GM19463 (cell line): ENCODE measurements at regions not wholly inside any gene's neighbourhood (a gene's known extent, or its start where the extent isn't known, plus 50 kb on each side); places are given as distances from the start of the nearest gene placed in this dataset.
"Not testable (repeated sequence)": the region's sequence is repeated elsewhere in the genome, so short reads cannot be mapped to it uniquely, and the experiment has no call there.

Experiments used
- ATAC-seq: cut with Tn5 transposase; IDR thresholded peaks from one replicate; pipeline ENCODE4 v1.9.1; 2021; ENCODE audit warnings: mild to moderate bottlenecking, moderate library complexity; ENCODE audit not compliant: unreplicated experiment

- not testable (repeated sequence) for ATAC-seq
Measured at GRCh38 chr12:73002504-73002903, 730.3 kb downstream of the TRHDE start.

DNA sequence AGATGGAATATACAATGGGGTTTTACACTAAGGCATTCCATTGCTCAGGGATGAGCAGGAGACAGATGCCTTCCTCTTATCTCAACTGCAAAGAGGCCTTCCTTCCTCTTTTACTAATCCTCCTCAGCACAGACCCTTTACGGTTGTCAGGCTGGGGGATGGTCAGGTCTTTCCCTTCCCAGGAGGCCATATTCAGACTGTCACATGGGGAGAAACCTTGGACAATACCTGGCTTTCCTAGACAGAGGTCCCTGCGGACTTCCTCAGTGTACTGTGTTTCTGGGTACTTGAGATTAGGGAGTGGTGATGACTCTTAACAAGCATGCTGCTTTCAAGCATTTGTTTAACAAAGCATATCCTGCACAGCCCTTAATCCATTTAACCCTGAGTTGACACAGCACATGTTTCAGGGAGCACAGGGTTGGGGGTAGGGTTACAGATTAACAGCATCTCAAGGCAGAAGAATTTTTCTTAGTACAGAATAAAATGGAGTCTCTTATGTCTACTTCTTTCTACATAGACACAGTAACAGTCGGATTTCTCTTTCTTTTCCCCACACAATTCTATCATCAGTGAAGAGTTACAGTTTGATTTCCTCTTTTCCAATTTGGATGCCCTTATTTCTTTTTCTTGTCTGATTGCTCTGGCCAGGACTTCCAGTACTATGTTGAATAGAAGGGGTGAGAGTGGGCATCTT, 737.1 kb downstream of the TRHDE start:
- not testable (repeated sequence) for ATAC-seq

GRCh38 chr12:73017981-73018380, 745.8 kb downstream of the TRHDE start:
- ATAC-seq: no peak

GRCh38 chr12:73053893-73054292, 781.7 kb downstream of the TRHDE start:
- no peak for ATAC-seq

DNA sequence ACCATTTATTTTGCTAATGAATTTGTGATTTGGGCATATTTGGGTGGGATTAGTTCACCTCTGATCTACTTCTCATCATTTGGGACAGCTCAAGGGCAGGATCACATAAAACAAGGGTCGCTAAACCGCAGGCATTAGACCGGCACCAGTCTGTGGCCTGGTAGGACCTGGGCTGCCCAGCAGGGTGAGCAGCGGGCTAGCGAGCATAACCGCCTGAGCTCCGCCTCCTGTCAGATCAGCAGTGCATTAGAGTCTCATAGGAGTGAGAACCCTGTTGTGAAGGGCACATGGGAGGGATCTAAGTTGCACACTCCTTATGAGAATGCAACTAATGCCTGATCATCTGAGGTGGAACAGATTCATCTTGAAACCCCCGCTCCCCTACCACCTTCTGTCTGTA, 785.3 kb downstream of the TRHDE start:
- no peak for ATAC-seq

DNA sequence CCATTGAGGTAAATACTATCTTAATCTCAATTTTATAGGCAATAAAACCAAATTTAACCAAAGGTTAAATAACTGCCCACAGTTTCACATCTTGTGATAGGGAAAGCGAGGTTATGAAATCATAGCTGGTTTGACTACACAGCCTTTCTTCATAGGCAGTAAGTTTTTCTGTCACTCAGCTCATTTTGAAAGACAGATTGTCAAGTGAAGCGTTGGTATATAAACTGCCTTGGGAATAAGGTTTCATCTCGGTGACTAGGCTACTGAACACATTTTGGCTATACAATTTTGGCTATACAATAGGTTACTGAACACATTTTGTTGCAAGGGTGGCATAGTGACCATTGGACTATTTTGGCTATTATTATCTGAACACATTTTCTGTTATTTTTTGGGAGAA, 793.7 kb downstream of the TRHDE start:
- ATAC-seq: no peak

DNA sequence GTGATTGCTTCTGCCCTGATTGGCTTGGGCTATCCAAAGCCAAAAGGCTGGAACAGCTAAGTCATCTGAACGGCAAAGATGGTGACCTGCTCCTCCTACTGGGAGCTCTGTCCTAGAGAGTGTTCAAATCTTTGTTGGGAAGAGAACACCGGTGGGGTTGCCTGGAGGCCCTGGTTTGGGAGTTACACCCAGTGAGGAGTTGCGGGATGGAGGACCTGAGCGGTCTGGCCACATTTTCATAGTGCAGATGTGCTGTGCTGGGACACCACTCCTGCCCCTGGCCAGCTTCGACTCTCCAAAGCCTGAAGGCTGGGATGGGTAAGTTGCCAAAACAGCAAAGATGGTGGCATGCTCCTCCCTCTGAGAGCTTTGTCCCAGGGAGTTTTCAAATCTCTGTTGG, 795.4 kb downstream of the TRHDE start:
- ATAC-seq: no peak

DNA sequence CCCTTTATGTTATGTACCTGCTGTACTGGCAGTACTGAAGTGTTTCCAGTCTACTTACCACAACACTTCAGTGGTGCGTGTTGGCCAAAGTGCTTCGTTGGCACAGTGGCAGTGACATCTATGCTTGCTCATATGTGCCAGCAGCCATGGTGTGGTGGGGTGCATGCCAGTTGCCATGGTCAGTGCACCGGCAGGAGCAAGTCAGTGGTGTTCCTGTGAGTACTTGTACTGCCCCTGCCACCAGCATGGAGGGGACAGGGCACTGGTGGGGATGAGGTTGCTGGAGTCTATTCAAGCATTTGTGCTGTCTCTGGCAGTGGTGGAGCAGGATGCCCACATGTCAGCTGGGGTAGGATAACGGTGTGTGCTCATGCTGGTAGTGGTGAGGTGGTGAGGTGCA, 800.0 kb downstream of the TRHDE start:
- ATAC-seq: no peak

DNA sequence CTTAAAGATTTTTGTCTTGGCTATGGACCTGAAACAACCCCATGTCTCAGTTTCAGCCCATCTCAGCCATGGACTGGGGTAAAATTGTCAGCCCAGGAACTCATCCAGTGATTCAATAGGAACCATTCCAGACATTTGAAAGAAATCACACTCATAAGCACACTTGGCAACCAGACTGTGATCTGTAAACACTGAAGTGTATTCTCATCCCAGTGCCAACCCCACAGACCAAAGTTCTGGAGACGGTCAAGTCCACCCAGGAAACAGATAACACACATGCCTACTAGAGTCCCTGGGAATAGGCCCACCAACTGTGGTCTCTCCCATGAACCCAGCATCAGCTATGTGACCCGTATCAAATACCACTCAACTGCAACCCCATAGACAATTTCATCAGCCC, 804.6 kb downstream of the TRHDE start:
- no peak for ATAC-seq

GRCh38 chr12:73083736-73084135, 811.6 kb downstream of the TRHDE start:
- ATAC-seq: no peak

DNA sequence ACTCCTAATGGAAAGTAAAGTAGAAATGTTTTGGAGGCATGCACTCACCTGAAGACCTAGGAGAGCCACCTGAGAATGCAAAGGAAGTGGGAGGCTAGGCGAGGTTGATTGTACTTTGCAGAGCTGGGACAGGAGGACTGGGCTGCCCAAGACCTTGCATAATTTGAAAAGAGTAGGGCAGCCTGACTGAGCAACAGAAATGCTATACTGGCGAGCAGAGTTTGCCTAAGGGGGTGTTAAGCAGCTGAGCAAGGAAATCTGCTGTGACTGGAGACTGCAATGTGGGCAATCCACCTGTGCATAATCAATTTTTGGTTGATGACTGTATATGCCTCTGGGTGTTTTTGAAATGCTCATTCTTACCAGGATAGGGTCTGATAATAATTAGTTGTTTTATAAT, 834.1 kb downstream of the TRHDE start:
- no peak for ATAC-seq

- ATAC-seq: no peak
Measured at GRCh38 chr12:73106896-73107295, 834.7 kb downstream of the TRHDE start.

- ATAC-seq: no peak
Measured at GRCh38 chr12:73110816-73111215, 838.6 kb downstream of the TRHDE start.

DNA sequence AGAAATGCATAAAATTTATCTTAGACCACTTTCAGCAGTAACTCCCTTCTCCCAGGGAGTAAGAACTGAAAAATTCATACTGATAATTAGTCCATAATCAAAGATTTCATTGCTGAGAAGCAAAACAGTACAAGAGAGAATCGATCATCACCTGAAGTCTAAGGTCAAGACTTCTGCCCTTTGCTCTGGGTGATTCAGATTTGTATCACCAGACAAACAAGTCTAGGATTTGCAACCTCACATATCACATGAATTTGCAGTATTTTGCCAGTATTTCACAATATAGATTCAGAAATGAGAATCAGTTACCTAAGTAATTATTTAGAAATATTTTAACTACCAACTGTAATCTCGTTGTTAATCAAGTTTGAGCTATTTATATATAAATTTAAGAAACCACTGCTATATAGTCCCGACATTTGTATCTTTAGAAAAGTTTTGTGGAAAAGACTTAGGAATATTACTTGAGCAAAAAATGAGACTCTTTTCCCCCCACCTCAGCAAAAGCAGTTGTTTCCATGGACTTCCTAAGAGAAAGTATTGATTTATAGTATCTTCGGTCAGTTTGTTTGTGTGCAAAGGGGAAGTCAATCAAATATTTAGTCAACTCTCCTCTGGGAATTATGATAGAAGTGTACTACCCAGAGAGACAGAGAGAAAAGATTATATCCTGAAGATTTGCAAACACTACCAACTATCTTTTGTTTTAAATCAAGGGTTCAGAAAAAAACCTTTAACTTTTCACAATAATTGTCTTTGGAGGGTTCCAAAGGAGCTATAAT, 840.1 kb downstream of the TRHDE start:
- ATAC-seq: no peak

DNA sequence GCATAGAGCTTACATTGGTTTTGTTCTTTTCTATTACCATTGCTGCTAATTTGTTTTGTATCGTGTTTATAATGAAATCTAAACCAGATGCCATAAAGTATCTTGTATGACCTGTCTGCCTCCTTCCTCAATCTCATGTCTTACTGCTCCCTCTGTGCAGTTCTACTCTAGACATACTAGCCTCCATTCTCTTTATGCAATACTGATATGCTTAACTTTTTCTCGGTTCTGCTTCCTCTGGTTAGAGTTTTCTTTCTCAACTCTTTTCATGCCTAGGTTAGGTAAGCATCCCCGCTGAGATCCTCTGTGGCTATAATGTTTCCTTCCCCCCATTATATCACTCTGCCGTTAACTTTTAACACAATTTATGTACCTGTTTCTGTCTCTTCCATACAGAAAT, 852.3 kb downstream of the TRHDE start:
- no peak for ATAC-seq

GRCh38 chr12:73125148-73125547, 853.0 kb downstream of the TRHDE start:
- no peak for ATAC-seq

- no peak for ATAC-seq
Measured at GRCh38 chr12:73136386-73136785, 864.2 kb downstream of the TRHDE start.

DNA sequence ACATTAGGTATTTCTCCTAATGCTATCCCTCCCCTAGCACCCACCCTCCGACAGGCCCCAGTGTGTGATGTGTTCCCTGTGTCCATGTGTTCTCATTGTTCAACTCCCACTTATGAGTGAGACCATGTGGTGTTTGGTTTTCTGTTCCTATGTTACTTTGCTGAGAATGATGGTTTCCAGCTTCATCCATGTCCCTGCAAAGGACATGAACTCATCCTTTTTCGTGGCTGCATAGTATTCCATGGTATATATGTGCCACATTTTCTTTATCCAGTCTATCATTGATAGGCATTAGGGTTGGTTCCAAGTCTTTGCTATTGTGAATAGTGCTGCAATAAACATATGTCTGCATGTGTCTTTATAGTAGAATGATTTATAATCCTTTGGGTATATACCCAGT, 867.5 kb downstream of the TRHDE start:
- not testable (repeated sequence) for ATAC-seq

- ATAC-seq: no peak
Measured at GRCh38 chr12:73158341-73158740, 886.2 kb downstream of the TRHDE start.

- no peak for ATAC-seq
Measured at GRCh38 chr12:73159954-73160353, 887.8 kb downstream of the TRHDE start.

DNA sequence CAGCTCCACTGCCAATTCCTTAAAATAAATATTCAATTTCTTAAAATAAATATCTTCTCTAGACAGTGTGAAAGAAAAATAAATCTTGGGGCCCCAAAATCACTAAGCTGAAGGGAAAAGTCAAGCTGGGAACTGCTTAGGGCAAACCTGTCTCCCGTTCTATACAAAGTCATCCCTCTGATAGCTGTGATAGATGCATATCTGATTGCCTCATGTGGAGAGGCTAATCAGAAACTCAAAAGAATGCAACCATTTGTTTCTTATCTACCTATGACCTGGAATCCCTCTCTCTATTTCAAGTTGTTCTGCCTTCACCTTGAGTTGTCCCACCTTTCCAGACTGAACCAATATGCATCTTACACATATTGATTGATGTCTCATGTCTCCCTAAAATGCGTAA, 889.8 kb downstream of the TRHDE start:
- no peak for ATAC-seq

- ATAC-seq: no peak
Measured at GRCh38 chr12:73180734-73181133, 908.6 kb downstream of the TRHDE start.

DNA sequence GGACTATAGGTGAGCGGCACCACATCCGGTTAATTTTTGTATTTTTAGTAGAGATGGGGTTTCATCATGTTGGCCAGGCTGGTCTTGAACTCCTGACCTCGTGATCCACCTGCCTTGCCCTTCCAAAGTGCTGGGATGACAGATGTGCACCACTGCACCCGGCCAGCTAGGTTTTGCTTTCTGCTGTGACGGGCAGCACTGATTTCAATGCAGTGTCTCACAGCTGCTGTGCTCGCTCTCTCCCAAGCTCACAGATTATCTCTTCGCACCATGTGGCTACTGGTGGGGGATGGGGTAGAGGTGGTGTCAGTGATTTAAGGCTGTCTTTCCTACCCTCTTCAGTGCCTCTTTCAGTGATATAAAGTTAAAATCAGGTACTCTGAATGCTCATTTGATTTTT, 909.1 kb downstream of the TRHDE start:
- no peak for ATAC-seq
